Activated gamma-delta T cell treated with anti-CD3 and anti-CD28 coated beads, Interleukin-2, amount 50 U/mL, for 16 hours (primary cell): ENCODE measurements at regions not wholly inside any gene's neighbourhood (a gene's known extent, or its start where the extent isn't known, plus 50 kb on each side); places are given as distances from the start of the nearest gene placed in this dataset.
"Not testable (repeated sequence)": the region's sequence is repeated elsewhere in the genome, so short reads cannot be mapped to it uniquely, and the experiment has no call there.

ENCODE experiments used
- DNase-seq: peaks from one replicate; pipeline ENCODE4 v3.0.0-alpha.2; 2020; ENCODE audit warnings: low read depth

DNA sequence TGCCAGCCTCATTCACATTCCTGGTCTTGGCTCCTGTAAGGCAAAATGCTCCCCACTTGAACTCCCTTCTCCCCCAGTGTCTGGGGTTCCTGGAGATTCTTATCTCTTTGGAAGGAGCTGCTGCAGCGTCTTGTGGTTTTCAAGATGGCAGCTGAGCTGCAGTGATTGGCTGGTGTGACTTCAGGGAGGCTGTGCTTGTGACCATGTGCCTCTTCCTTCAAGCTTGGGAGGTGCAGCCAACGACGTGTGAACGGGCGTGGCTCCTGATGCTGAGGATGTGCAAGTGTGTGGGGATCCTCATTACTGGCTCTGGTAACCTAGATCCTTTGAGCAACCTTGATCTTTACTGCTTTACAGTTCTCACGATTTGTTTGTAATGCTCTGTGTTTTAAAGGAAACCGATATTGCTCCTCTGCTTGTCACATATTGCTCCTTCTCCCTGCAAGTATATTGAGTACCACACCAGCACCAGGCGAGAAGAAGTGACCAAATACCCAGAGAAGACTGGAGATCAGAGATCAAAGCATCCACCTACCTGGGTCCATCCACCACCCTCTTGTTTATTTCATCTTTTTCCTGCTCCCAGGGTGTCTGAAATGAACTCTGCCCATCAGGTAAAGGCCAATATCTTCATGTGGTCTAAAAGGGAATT is 208.5 kb downstream of the FGF9 start:
- DNase-seq, result no peak

GRCh38 chr13:21882766-21883165 is 211.9 kb downstream of the FGF9 start:
- DNase-seq, result no peak

- no peak for DNase-seq
Measured at GRCh38 chr13:21883713-21884112, 212.8 kb downstream of the FGF9 start.

DNA sequence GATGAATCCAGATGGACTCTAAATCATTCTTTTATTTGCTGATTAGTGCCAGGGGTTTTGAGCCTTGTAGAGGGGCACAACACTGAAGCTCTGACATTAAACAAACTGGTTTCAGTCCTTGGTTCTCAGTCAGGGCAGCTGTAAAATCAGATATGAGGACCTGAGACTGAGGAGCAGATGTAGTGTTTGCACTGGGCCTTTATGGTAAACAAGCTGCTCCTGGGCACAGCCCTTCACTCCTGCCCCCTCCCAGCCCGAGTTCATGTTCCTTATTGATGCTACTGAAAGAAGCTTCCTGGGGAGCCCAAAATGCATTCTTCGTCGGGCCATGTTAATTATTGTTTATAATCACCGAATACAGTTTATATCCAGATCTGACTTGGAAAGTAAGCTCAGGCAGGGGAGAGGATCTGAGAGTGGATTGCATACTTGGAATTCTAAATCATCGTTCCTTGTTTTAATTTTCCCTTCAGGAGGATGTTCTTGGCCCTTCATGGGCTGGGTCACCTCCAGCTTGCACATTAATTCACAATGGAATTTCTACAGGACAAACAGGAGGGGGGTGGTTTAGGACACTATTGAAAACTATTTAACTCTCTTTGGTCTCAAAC is 213.5 kb downstream of the FGF9 start:
- no peak for DNase-seq

DNA sequence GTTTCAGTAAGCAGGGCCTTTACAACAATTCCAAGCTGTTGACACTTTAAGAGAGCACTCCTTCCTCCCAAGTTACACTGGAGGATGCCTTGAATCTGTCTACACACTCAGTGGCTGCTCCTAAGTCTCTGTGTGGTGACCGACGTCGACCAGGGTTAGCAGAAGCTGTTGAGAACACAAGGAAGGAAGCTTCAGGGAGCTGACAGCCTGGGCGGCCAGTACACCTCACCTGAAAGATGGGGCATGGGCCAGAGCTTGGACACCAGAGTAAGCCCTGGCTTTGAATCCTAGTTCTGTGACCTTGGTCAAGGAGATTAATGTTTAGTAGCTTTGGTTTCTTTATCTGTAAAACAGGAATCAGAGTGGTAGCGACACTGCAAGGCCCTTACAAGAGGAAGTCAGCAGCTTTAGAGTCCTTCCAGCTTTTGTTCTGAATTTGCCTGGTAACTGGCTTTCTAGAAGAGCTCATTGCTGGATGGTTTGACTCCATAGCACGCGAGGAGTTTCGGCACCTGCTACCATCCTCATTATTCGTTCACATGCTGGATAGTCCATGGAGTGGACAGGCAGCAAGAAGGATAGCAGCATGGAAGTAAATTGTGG is 214.2 kb downstream of the FGF9 start:
- no peak for DNase-seq

GRCh38 chr13:21885714-21886224 is 214.9 kb downstream of the FGF9 start:
- no peak for DNase-seq

DNA sequence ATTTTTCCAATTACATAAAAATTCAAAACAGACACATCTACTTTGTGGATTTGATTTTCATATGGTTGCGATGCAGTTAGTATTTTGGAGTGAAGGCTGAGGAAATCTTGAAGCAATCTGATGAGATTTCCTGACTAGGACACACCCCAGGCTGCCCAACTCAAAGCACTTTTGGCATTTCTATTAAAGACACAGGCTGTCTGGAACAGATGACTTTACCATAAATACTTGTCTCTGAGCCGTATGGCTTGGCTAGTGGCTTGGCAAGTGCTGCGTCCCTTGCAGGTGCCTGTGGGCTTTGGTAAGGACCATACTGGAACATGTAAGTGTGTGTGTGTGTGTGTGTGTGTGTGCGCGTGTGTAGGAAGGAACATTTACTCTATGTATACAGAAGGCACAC is 218.8 kb downstream of the FGF9 start:
- DNase-seq, result no peak

DNA sequence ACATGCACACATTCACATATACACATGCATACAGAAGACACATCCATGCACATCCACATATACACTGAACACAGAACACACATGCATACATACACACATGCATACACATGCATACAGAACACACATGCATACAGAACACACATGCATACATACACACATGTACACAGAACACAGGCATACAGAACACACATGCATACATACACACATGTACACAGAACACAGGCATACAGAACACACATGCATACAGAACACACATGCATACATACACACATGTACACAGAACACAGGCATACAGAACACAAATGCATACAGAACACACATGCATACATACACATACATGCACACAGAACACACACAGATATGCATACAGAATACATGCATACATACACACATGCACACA is 219.3 kb downstream of the FGF9 start:
- DNase-seq, result not testable (repeated sequence)

DNA sequence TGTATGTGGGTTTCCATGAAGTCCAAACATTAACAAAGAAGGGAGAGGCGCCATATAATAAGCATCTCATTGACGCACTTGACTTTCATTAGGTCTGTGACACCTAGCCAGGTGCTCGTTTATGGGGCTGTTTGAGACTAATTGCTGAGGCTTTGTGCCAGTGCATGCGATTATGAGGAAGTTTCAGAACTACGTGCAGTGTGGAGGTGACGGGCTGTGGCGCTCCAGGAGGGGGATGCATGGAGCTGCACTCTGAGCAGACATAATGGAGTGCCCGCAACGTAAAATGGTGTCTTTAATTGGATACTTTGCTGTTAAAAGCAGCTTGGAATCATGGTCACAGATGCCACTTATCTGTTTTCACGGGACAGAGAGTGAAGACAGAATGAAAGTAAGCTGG is 223.2 kb downstream of the FGF9 start:
- DNase-seq, result no peak

DNA sequence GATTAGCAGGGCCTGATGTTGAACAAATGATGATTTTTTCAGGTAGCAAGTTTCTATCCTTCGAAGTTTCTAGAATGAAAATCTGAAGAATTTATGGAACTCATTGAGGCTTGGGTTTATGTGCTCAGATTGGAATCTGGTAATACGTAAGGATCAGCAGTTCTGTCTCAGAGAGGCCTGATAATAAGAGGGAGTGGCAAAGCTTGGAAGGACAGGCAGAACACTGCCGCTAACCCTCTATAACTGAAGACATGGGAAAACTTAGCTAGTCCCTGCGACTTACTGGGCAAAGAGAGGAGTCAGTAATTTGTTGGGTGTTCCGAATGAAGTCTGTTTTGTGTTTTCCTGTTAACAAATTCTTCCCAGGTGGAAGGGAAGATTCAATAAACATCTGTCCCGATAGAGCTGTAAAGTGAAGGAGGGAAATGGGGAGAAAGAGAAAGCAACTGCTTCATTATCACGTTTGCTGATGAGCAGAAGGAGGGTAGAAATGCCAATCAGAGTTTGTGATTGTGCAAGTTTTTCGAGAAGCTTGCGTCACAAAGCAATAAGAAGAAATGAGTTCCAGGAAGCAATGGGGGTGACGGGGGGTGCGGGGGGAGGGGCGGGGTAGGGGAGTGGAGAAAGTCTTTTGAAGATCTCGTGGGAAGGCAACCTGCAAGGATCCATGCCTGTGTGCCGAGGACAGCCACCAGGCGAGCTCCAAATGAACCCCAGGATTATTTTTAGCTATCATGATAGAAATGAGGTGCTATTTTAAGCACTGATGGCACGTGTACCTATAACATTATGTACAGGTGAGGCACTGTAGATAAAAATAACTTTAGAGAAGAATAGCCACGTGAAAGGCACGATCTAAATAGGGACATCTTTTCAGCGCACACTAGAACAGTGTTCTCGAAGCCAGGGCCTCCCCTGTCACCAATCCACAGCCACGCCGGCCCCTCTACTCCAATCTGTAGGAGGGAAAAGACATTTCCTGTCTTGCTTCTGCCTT is 224.1 kb downstream of the FGF9 start:
- no peak for DNase-seq

- no peak for DNase-seq
Measured at GRCh38 chr13:21895779-21896178, 224.9 kb downstream of the FGF9 start.

- no peak for DNase-seq
Measured at GRCh38 chr13:21897161-21897560, 226.3 kb downstream of the FGF9 start.

DNA sequence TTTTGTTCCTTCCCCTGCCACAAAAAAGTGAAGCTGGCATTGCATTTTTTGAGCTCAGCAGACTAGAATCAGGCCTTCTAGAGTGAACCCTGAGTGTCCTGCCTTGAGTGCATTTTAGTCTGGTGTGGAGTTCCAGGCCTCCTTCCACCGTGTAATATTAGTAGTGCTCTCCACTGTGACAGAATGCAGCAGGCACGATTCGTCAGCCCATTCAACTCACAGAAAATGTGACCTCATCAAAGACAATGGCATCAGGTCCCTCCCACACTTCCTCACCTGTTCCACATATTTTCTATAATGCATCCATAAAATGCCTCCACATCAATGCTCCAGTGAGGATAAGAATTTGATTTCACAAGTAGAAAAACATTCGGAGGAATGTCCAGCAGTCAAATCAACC is 227.6 kb downstream of the FGF9 start:
- no peak for DNase-seq

GRCh38 chr13:21898945-21899344 is 228.1 kb downstream of the FGF9 start:
- DNase-seq, result no peak

- DNase-seq, result no peak
Measured at GRCh38 chr13:21901336-21901735, 230.5 kb downstream of the FGF9 start.

DNA sequence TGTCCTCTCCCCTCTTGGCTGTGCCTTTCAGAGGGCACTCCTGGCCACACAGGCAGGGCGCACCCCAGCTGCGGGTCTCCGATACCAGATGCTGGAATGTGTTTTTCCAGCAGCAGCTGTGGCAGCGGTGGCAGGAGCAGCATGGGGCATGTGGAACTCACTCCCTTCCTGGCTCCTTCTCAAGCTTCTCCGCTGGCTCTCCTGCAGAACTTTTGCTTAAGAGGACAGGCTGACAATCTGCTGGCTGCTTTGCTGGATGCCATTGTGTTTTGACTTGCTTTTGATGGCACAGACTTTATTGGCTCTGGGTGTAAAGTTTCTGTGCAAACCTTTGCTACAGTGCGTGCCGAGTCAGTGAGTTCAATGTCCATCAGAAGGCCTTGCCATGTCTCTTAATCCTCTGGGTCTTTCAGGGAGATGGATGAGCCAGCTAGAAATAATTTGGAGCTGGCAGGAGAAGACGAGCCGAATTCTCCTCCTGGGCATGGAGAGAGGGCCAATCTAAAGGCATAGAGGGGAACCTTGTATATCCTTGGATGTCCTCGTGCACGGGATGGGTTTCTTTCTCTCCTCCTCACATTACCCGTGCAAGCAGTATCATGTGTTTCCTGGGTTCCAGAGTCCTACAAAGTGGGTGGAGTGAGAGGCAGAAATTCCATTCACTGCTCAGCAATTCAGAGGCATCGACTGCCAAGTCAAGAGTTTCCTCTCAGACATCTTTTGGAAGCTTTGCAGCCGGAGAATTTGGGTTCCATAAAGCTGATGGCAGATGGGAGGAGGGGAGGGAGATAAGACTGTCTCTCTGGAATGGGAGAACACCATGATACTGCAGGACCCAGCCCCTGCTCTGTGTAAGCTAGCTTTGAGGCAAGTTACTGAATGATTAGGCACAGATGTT is 231.2 kb downstream of the FGF9 start:
- DNase-seq, result no peak

GRCh38 chr13:21902709-21903098 is 231.8 kb downstream of the FGF9 start:
- DNase-seq, result no peak

DNA sequence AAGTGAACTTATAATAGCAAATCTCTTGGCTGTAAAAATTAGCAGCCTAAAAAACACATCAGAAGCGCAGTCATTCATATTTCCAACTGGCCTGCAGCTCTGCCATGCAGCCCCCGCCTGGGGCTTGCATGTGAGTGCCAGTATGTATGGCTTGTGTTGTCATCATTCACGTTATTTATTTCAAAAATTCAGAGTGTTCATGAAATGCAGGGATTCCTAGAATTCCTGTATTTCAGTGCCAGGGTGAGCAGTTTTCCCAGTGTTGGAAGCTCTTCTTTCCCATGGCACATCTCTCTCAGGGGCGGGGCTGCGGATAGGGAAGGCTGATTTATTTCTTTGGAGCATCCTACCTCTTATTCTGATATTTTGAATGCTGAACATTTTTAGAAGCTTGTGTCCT is 234.6 kb downstream of the FGF9 start:
- no peak for DNase-seq

DNA sequence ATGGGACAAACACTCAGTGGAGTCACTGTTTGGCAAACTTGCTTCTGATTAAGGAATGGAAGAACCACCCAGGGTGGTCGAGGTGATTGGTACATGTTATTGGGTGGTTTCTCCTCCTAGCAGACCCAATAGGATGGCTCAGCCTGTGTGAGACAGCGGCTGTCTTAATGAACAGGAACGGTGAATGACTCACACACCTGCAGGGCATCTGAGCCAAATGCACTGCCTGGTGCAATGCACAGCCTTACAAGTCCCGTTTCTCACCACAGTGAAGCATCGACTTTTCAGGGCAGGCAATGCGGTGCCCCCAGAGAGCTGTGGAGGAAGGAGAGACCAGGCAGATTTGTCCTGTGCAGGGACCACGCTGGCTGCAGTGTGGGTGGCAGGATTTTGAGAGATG is 238.5 kb downstream of the FGF9 start:
- DNase-seq, result no peak

GRCh38 chr13:21910546-21910945 is 239.7 kb downstream of the FGF9 start:
- DNase-seq, result no peak

GRCh38 chr13:21911646-21912298 is 240.9 kb downstream of the FGF9 start:
- DNase-seq, result no peak
